ENCODE measurements at regions not wholly inside any gene's neighbourhood (a gene's known extent, or its start where the extent isn't known, plus 50 kb on each side); places are given as distances from the start of the nearest gene placed in this dataset.

DNA sequence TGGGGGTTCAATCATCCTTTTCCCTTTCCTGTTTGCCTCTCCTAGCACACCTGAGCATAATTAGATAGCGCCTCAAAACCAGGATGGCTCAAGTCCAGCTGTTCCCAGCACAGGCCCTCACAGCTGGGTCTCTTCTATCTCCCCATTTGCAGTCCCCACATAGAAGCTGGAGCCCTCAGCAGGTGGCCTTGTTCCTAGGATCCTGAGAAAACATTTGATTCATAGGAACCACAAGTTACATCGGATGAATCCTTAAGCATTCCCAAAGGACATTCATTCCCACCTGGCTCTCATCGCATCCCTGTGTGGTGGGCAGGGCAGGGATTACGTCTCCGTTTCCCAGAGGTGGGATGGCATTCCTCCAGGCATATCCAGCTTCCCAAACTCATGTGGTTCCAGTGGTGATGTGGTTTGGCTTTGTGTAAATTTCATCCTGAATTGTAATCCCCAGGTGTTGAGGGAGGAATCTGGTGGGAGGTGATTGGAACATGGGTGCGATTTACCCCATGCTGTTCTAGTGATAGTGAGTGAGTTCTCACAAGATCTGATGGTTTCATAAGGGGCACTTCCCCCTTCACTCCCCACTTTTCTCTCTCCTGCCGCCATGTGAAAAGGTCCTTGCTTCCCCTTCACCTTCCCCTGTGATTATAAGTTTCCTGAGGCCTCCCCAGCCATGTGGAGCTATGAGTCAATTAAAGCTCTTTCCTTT lies 49.8 kb upstream of the LEP start:
- Histone ChIP-seq H3K27me3 (replicated peaks) (peaks cover 9% of the 10 kb centered on the region), H3K36me3 (replicated peaks) (no peaks in the 10 kb centered on the region), H3K27ac (no peak overlapping the region), H3K4me3 (ENCODE audit: low read depth, low read length) (no peak overlapping the region)
- DNase-seq = no peak
- TF ChIP-seq, protein P1, sequence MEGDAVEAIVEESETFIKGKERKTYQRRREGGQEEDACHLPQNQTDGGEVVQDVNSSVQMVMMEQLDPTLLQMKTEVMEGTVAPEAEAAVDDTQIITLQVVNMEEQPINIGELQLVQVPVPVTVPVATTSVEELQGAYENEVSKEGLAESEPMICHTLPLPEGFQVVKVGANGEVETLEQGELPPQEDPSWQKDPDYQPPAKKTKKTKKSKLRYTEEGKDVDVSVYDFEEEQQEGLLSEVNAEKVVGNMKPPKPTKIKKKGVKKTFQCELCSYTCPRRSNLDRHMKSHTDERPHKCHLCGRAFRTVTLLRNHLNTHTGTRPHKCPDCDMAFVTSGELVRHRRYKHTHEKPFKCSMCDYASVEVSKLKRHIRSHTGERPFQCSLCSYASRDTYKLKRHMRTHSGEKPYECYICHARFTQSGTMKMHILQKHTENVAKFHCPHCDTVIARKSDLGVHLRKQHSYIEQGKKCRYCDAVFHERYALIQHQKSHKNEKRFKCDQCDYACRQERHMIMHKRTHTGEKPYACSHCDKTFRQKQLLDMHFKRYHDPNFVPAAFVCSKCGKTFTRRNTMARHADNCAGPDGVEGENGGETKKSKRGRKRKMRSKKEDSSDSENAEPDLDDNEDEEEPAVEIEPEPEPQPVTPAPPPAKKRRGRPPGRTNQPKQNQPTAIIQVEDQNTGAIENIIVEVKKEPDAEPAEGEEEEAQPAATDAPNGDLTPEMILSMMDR (IDR thresholded peaks at IDR 0.05; ENCODE audit: low read depth, low read length, missing control alignments) = no peak
- in situ Hi-C loops (cut with HindIII; ENCODE audit: low pct_ligation_motif_present, low sequenced_read_pairs) = no loop called here
